Neuronal stem cell (in vitro differentiated cells): ENCODE measurements at regions not wholly inside any gene's neighbourhood (a gene's known extent, or its start where the extent isn't known, plus 50 kb on each side); places are given as distances from the start of the nearest gene placed in this dataset.

Source experiments
- DNase-seq: peaks from one replicate; pipeline ENCODE4 v3.0.0-alpha.2; 2013; ENCODE audit warnings: low spot score
- H2AFZ ChIP-seq: one replicate; pipeline ENCODE4 v1.6.1; 2013; ENCODE audit warnings: mild to moderate bottlenecking, low read length, inconsistent platforms
- H2AK5ac ChIP-seq: 2 replicates; pipeline ENCODE4 v1.6.1; 2013; ENCODE audit warnings: low read depth, mild to moderate bottlenecking, inconsistent platforms, low read length, moderate library complexity, mixed read lengths
- H2BK120ac ChIP-seq: 2 replicates; pipeline ENCODE4 v1.6.1; 2013; ENCODE audit warnings: low read depth, mild to moderate bottlenecking, inconsistent platforms, low read length, moderate library complexity, mixed read lengths
- H2BK12ac ChIP-seq: one replicate; pipeline ENCODE4 v1.6.1; 2013; ENCODE audit warnings: low read length, inconsistent platforms
- H2BK15ac ChIP-seq: 2 replicates; pipeline ENCODE4 v1.6.1; 2013; ENCODE audit warnings: mild to moderate bottlenecking, low read length, inconsistent platforms, mixed read lengths
- H2BK5ac ChIP-seq: one replicate; pipeline ENCODE4 v1.6.1; 2013; ENCODE audit warnings: inconsistent platforms, mild to moderate bottlenecking, low read length, moderate library complexity
- H3K14ac ChIP-seq: one replicate; pipeline ENCODE4 v1.6.1; 2013; ENCODE audit warnings: low read length, inconsistent platforms
- H3K18ac ChIP-seq: 2 replicates; pipeline ENCODE4 v1.6.1; 2013; ENCODE audit warnings: low read length, inconsistent platforms
- H3K23ac ChIP-seq: 2 replicates; pipeline ENCODE4 v1.6.1; 2013; ENCODE audit warnings: low read depth, mild to moderate bottlenecking, mixed read lengths, low read length, inconsistent platforms; ENCODE audit not compliant: poor library complexity
- H3K27ac ChIP-seq: replicated peaks from 3 replicates; pipeline ENCODE4 v1.5.1; 2013; ENCODE audit warnings: low read length, inconsistent platforms
- H3K27me3 ChIP-seq, 3 experiments: 2 replicates each; pipeline ENCODE4 v1.6.1; 2013; ENCODE audit warnings: low read length in 3 of 3, mild to moderate bottlenecking in 2 of 3, inconsistent platforms in 1 of 3, low read depth in 1 of 3, mixed read lengths in 1 of 3, moderate library complexity in 1 of 3; ENCODE audit not compliant: control insufficient read depth in 3 of 3, insufficient read depth in 3 of 3
- H3K36me3 ChIP-seq, 2 donors: replicated peaks in 1 of 2; 2 replicates each; pipeline ENCODE4 v1.6.1; 2013; ENCODE audit warnings: low read length in 2 of 2; ENCODE audit not compliant: control insufficient read depth in 2 of 2, insufficient read depth in 2 of 2
- H3K4ac ChIP-seq: 2 replicates; pipeline ENCODE4 v1.6.1; 2013; ENCODE audit warnings: inconsistent platforms, mild to moderate bottlenecking, low read length, moderate library complexity
- H3K4me1 ChIP-seq, 2 donors: 1 replicate in 1 of 2; 2 replicates in 1 of 2; pipeline ENCODE4 v1.6.1; 2013; ENCODE audit warnings: low read length in 2 of 2, low read depth in 1 of 2; ENCODE audit not compliant: control insufficient read depth in 2 of 2, insufficient read depth in 1 of 2
- H3K4me2 ChIP-seq: one replicate; pipeline ENCODE4 v1.6.1; 2013; ENCODE audit warnings: mild to moderate bottlenecking, low read length, inconsistent platforms; ENCODE audit not compliant: insufficient read depth, poor library complexity, severe bottlenecking
- H3K4me3 ChIP-seq, 2 donors: 2 replicates each; pipeline ENCODE4 v1.5.1; 2013; ENCODE audit warnings: low read length in 2 of 2, mild to moderate bottlenecking in 2 of 2, inconsistent platforms in 1 of 2, moderate library complexity in 1 of 2
- H3K79me1 ChIP-seq: one replicate; pipeline ENCODE4 v1.6.1; 2013; ENCODE audit warnings: low read depth, mild to moderate bottlenecking, inconsistent platforms, low read length, moderate library complexity
- H3K9ac ChIP-seq: one replicate; pipeline ENCODE4 v1.6.1; 2013; ENCODE audit warnings: mild to moderate bottlenecking, low read depth, low read length, inconsistent platforms; ENCODE audit not compliant: poor library complexity
- H3K9me3 ChIP-seq, 2 donors: replicated peaks in 1 of 2; 2 replicates each; pipeline versions ENCODE3 to v1.6.1; 2013; ENCODE audit warnings: low read length in 2 of 2, mild to moderate bottlenecking in 2 of 2, inconsistent platforms in 1 of 2, low read depth in 1 of 2, mixed read lengths in 1 of 2, moderate library complexity in 1 of 2; ENCODE audit not compliant: control insufficient read depth in 2 of 2, insufficient read depth in 1 of 2
- H4K8ac ChIP-seq: one replicate; pipeline ENCODE4 v1.6.1; 2013; ENCODE audit warnings: low read depth, mild to moderate bottlenecking, inconsistent platforms, low read length, moderate library complexity
- H4K91ac ChIP-seq: one replicate; pipeline ENCODE4 v1.6.1; 2013; ENCODE audit warnings: low read length, low read depth, mild to moderate bottlenecking, inconsistent platforms; ENCODE audit not compliant: poor library complexity
- WGBS, 2 donors: extraction: QIAGEN DNeasy Blood & Tissue Kit; methylation state at CpG; one replicate each; pipeline ENCODE4 v1.1.7; 2013; ENCODE audit warnings: missing lambda C conversion rate in 2 of 2, mixed read lengths in 1 of 2; ENCODE audit not compliant: insufficient read length in 2 of 2, insufficient replicate concordance in 1 of 2; ENCODE audit errors: extremely low coverage in 2 of 2; 5-methylcytosine and 5-hydroxymethylcytosine counted together

- Histone ChIP-seq H3K4me2 (no peak overlapping the region), H3K79me1 (no peaks in the 10 kb centered on the region), H3K27ac (no peak overlapping the region), H2BK15ac (no peak overlapping the region), H3K18ac (no peak overlapping the region), H3K23ac (no peak overlapping the region), H3K4me1 (peaks cover 1 to 23% of the 10 kb centered on the region in 2 donors), H2BK120ac (no peak overlapping the region), H3K9ac (no peak overlapping the region), H2BK5ac (no peak overlapping the region), H4K91ac (no peak overlapping the region), H2BK12ac (no peak overlapping the region), H2AK5ac (no peak overlapping the region), H3K4ac (no peak overlapping the region), H3K36me3 (no peaks in the 10 kb centered on the region), H3K14ac (no peak overlapping the region), H3K4me3 (no peak overlapping the region), H3K9me3 (no peaks in the 10 kb centered on the region), H3K27me3 (no peaks in the 10 kb centered on the region), H2AFZ (no peak overlapping the region), H4K8ac (no peak overlapping the region)
- DNase-seq: no peak
- WGBS, 2 donors: no CpG with 5 or more reads among the region's 3 CpGs
Observed at GRCh38 chr2:186101616-186102015, 363.0 kb downstream of the FSIP2 start.

GRCh38 chr2:186103276-186103675 lies 364.7 kb downstream of the FSIP2 start:
- H2BK5ac ChIP-seq: no peak overlapping the region
- H3K4me2 ChIP-seq: no peak overlapping the region
- no peaks in the 10 kb centered on the region for H3K27me3 ChIP-seq
- DNase-seq: no peak
- H3K36me3 ChIP-seq: no peaks in the 10 kb centered on the region
- H3K4me3 ChIP-seq: no peak overlapping the region
- no peak overlapping the region for H4K8ac ChIP-seq
- no peak overlapping the region for H2BK120ac ChIP-seq
- no peak overlapping the region for H3K27ac ChIP-seq
- no peak overlapping the region for H2AFZ ChIP-seq
- H3K9me3 ChIP-seq: no peaks in the 10 kb centered on the region
- peaks cover 1 to 23% of the 10 kb centered on the region in 2 donors for H3K4me1 ChIP-seq
- H3K9ac ChIP-seq: no peak overlapping the region
- H2BK15ac ChIP-seq: no peak overlapping the region
- H3K4ac ChIP-seq: no peak overlapping the region
- H3K79me1 ChIP-seq: no peaks in the 10 kb centered on the region
- H2BK12ac ChIP-seq: no peak overlapping the region
- no peak overlapping the region for H3K23ac ChIP-seq
- H2AK5ac ChIP-seq: no peak overlapping the region
- H4K91ac ChIP-seq: no peak overlapping the region
- WGBS, 2 donors: no CpG with 5 or more reads among the region's 2 CpGs
- H3K14ac ChIP-seq: no peak overlapping the region
- H3K18ac ChIP-seq: no peak overlapping the region

DNA sequence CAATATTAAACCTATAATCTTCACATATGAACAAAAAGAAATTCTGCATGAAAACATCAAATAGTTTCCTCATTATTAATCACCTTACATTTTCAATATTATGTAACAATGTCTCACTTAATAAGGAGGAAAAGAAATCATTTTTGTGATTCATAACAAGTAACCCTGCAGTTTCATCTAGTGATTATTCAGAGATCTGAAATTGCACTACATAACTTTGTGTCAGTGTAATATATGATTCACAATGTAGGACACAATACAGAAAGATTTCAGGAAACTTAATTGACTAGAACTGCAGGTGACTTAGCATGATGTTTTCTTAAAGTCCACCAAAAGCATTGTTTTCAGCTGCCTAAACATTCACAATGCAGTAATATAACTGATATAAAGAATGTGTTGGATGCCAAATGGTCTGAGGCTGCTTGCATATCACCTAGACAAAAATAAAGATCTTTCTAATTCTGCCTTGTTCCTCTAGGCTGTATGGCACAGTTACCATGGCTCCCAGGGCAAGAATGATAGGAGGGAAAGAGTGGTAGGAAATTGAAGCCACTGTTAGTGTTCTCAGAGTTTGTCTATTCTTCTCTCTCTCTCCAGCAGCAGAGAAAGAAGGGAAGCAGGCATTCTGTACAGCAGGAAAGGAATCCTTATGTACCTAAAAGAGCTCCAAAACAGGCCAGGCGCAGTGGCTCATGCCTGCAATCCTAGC lies 366.6 kb downstream of the FSIP2 start:
- H2AFZ ChIP-seq: no peak overlapping the region
- H3K79me1 ChIP-seq: no peaks in the 10 kb centered on the region
- H3K23ac ChIP-seq: no peak overlapping the region
- H2BK120ac ChIP-seq: no peak overlapping the region
- H3K4me2 ChIP-seq: no peak overlapping the region
- no peak for DNase-seq
- no peak overlapping the region for H2BK15ac ChIP-seq
- no peak overlapping the region for H2BK5ac ChIP-seq
- no peak overlapping the region for H2BK12ac ChIP-seq
- no peak overlapping the region for H4K8ac ChIP-seq
- H3K36me3 ChIP-seq: no peaks in the 10 kb centered on the region
- no peak overlapping the region for H2AK5ac ChIP-seq
- no peak overlapping the region for H3K9ac ChIP-seq
- H3K14ac ChIP-seq: no peak overlapping the region
- peaks cover 0 to 7% of the 10 kb centered on the region in 2 donors for H3K4me1 ChIP-seq
- no peaks in the 10 kb centered on the region for H3K9me3 ChIP-seq
- WGBS, 2 donors: no CpG with 5 or more reads among the region's 1 CpG
- no peak overlapping the region for H3K18ac ChIP-seq
- H3K27me3 ChIP-seq: no peaks in the 10 kb centered on the region
- H3K27ac ChIP-seq: no peak overlapping the region
- no peak overlapping the region for H3K4ac ChIP-seq
- H4K91ac ChIP-seq: no peak overlapping the region
- no peak overlapping the region for H3K4me3 ChIP-seq

DNA sequence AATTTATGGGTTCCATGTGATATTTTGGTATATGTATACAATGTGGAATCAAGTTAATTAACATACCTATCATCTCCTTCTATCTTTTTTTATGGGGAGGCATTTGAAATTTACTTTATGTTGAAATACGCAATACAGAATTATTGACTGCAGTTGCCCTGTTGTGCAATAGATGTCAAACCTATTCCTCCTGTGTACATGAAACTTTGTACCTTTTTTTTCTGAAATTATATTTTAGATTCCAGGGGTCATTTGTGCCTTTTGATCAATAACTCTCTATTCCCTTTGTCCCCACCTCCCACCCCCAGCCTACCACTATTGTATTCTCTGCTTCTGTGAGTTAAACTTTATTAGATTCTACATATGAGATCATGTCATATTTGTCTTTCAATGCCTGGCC lies 369.9 kb downstream of the FSIP2 start:
- Histone ChIP-seq H3K27me3 (no peaks in the 10 kb centered on the region), H4K8ac (no peak overlapping the region), H3K4ac (no peak overlapping the region), H2AFZ (no peak overlapping the region), H2AK5ac (no peak overlapping the region), H2BK12ac (no peak overlapping the region), H3K79me1 (no peaks in the 10 kb centered on the region), H2BK5ac (no peak overlapping the region), H3K27ac (no peak overlapping the region), H2BK15ac (no peak overlapping the region), H3K4me3 (no peak overlapping the region), H3K9ac (no peak overlapping the region), H4K91ac (no peak overlapping the region), H3K23ac (no peak overlapping the region), H3K36me3 (no peaks in the 10 kb centered on the region), H3K18ac (no peak overlapping the region), H3K9me3 (peaks cover 0 to 4% of the 10 kb centered on the region in 2 donors), H3K4me1 (peaks cover 0 to 5% of the 10 kb centered on the region in 2 donors), H2BK120ac (no peak overlapping the region), H3K4me2 (no peak overlapping the region), H3K14ac (no peak overlapping the region)
- no CpG with 5 or more reads among the region's 1 CpG for WGBS, 2 donors
- DNase-seq: no peak
